HPDE6-E6E7 (cell line): ENCODE measurements at regions not wholly inside any gene's neighbourhood (a gene's known extent, or its start where the extent isn't known, plus 50 kb on each side); places are given as distances from the start of the nearest gene placed in this dataset.

ENCODE experiments used
- DNase-seq: peaks from one replicate; pipeline ENCODE4 v3.0.0; 2011; ENCODE audit warnings: missing footprints; ENCODE audit errors: extremely low spot score

- no peak for DNase-seq
Measured at GRCh38 chr2:188204824-188205223, 86.8 kb upstream of the GULP1 start.

- no peak for DNase-seq
Measured at GRCh38 chr2:188207554-188207953, 84.1 kb upstream of the GULP1 start.

DNA sequence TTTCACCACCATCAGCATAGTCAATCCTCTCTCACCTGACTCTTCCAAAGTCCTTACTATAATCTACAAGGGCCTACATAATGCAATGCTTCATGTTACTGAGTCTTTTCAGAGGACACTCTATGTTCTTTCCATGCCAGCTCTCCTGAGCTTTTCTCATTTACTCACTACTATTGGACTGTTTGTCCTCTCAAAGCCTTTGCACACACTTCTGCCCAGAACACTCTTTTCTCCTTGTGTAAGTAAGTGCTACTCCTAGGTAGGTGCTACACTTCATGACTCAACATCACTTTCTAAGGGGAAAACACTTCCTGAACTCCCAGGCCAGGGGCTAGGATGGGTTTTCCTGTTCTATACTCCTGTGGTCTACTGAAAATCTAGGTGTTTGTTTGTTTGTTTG, 82.5 kb upstream of the GULP1 start:
- no peak for DNase-seq

DNA sequence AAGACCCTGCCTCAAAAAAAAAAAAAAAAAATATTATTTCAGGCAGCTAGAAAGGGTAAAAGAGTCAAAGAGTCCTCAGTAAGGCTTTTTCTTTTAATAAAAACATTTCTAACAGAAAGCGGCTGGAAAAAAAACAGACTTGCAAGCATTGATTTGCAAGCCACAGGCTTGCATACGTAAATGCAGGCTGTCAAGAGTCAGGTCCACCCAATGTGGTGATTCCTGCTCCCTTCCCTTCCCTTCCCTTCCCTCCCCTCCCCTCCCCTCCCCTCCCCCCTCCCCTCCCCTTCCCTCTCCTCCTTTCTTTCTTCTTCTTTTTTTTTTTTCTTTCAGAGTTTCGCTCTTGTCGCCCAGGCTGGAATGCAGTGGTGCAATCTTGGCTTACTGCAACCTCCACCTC, 74.4 kb upstream of the GULP1 start:
- no peak for DNase-seq

DNA sequence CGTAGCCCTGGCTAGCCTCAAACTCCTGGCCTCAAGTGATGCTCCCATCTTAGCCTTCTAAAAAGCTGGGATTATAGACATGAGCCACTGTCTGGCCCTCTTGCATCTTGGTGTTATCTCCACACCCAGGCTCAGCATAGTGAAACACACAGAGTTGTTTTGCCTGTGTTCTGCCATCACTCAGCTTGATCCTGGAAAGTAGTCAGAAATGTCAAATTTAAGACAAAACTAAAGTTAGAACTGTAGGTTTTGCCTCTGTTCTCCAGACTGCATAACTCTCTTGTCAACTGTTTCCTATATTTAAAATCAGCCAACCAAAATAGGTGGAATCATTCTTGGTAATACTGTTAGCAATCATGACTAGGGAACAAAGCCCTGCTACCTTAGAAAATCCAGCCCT, 72.1 kb upstream of the GULP1 start:
- no peak for DNase-seq

DNA sequence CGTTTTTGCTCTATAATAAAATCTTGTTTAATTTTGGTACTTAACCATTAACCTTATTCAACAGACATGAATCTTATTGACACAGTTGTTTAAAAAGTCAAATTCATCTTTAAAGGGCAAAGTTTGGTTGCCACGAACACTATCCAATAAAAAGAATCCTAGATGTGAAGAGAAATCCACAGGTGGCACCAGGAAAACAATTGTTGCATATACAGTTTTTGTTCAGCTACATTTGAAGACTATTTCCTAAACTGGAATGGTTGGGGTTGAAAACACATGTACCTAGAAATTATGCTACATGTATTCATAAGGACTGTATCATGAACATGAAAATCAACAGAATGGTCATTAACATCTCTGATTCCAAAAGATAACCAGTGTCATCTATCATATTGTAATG, 71.1 kb upstream of the GULP1 start:
- no peak for DNase-seq

- DNase-seq: no peak
Measured at GRCh38 chr2:188227713-188228112, 64.0 kb upstream of the GULP1 start.

- no peak for DNase-seq
Measured at GRCh38 chr2:188235364-188235763, 56.3 kb upstream of the GULP1 start.

DNA sequence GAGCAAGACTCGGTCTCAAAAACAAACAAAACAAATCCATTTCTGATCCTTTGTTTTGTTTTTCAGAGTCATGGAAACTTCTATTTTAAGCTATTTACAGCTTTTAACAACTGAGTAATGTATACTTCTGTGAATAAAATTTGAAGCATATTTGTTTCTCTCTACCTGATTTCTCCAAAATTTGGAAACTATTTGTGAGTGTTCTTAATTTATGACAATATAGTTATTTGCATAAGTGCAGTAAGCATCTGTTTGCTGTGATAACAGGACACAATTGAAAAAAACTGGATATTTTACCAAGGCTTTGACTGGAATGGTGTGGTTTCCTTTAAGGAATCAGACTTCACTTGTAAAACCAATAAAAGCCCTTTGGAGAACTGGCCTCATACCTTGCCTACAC, 53.3 kb upstream of the GULP1 start:
- no peak for DNase-seq
